Natural killer cell (primary cell): ENCODE measurements at regions not wholly inside any gene's neighbourhood (a gene's known extent, or its start where the extent isn't known, plus 50 kb on each side); places are given as distances from the start of the nearest gene placed in this dataset.

Experiments used
- ATAC-seq, 3 donors: fragments of 150-1000 bp in 2 of 3; fragments of 200-7000 bp in 1 of 3; cut with Tn5 transposase; 1 replicate in 1 of 3; 2 replicates in 2 of 3; pipeline ENCODE4 v1.10.0; 2021; ENCODE audit warnings: mild to moderate bottlenecking in 2 of 3, moderate library complexity in 2 of 3
- DNase-seq, 2 donors: peaks; one replicate each; pipeline versions ENCODE4 v3.0.0 to v3.0.0-alpha.2; 2013 to 2021; ENCODE audit warnings: mixed read lengths in 1 of 2
- H3K27ac ChIP-seq: one replicate; pipeline ENCODE4 v1.5.1; 2013; ENCODE audit warnings: mild to moderate bottlenecking, low read length
- H3K27me3 ChIP-seq: one replicate; pipeline ENCODE4 v1.6.1; 2013; ENCODE audit warnings: low read length; ENCODE audit not compliant: control insufficient read depth, insufficient read depth
- H3K36me3 ChIP-seq: one replicate; pipeline ENCODE4 v1.6.1; 2013; ENCODE audit warnings: low read length; ENCODE audit not compliant: control insufficient read depth, insufficient read depth
- H3K4me1 ChIP-seq: one replicate; pipeline ENCODE4 v1.6.1; 2013; ENCODE audit warnings: low read length; ENCODE audit not compliant: control insufficient read depth, insufficient read depth
- H3K4me3 ChIP-seq: one replicate; pipeline ENCODE4 v1.5.1; 2013; ENCODE audit warnings: low read length
- H3K9me3 ChIP-seq: one replicate; pipeline ENCODE4 v1.6.1; 2013; ENCODE audit warnings: low read length; ENCODE audit not compliant: control insufficient read depth, insufficient read depth
- H3K27ac Mint-ChIP-seq, 2 donors: one replicate each; pipeline ENCODE4 v1.8.0; 2022; ENCODE audit warnings: mild to moderate bottlenecking in 2 of 2, mixed read lengths in 2 of 2, moderate library complexity in 1 of 2
- H3K27me3 Mint-ChIP-seq, 2 donors: one replicate each; pipeline ENCODE4 v1.8.0; 2022; ENCODE audit warnings: low read depth in 2 of 2, mixed read lengths in 2 of 2
- H3K36me3 Mint-ChIP-seq: one replicate; pipeline ENCODE4 v1.8.0; 2022; ENCODE audit warnings: mixed read lengths
- H3K4me1 Mint-ChIP-seq, 2 donors: one replicate each; pipeline ENCODE4 v1.8.0; 2022; ENCODE audit warnings: mixed read lengths in 2 of 2
- H3K4me3 Mint-ChIP-seq: one replicate; pipeline ENCODE4 v1.8.0; 2022; ENCODE audit warnings: mild to moderate bottlenecking, moderate library complexity, mixed read lengths
- H3K9me3 Mint-ChIP-seq, 2 donors: one replicate each; pipeline ENCODE4 v1.8.0; 2022; ENCODE audit warnings: mixed read lengths in 2 of 2
- CTCF ChIP-seq: fragments of 200-600 bp; IDR thresholded peaks from one replicate; pipeline ENCODE4 v1.8.0; 2022; ENCODE audit warnings: antibody characterized with exemption
- WGBS: methylation state at CpG from one replicate; pipeline ENCODE4 v1.1.7; 2013; ENCODE audit warnings: missing lambda C conversion rate; ENCODE audit not compliant: insufficient coverage; 5-methylcytosine and 5-hydroxymethylcytosine counted together
- intact Hi-C: fragments of 100-400 bp; cut with micrococcal nuclease; formaldehyde crosslinking; loops from one replicate; pipeline ENCODE4 v1.14.2; 2022

GRCh38 chr5:141783005-141783946, 94.9 kb downstream of the PCDH1 start:
- no peaks in the 10 kb centered on the region for H3K27me3 ChIP-seq
- no peaks in the 10 kb centered on the region for H3K36me3 ChIP-seq
- no peak for TF ChIP-seq CTCF
- ATAC-seq (no peak), DNase-seq (no peak)
- Mint-ChIP-seq H3K9me3 (no peaks in the 10 kb centered on the region), H3K4me1 (no peaks in the 10 kb centered on the region), H3K4me3 (no peak overlapping the region), H3K27ac (no peak overlapping the region), H3K36me3 (no peaks in the 10 kb centered on the region), H3K27me3 (peaks cover 0 to 7% of the 10 kb centered on the region in 2 donors)
- H3K9me3 ChIP-seq, result no peaks in the 10 kb centered on the region
- no peak overlapping the region for H3K4me3 ChIP-seq
- H3K4me1 ChIP-seq, result no peaks in the 10 kb centered on the region
- intact Hi-C loops, result no loop called here
- no peak overlapping the region for H3K27ac ChIP-seq
- 86% methylated on average over 17 of the region's 17 CpGs for WGBS

DNA sequence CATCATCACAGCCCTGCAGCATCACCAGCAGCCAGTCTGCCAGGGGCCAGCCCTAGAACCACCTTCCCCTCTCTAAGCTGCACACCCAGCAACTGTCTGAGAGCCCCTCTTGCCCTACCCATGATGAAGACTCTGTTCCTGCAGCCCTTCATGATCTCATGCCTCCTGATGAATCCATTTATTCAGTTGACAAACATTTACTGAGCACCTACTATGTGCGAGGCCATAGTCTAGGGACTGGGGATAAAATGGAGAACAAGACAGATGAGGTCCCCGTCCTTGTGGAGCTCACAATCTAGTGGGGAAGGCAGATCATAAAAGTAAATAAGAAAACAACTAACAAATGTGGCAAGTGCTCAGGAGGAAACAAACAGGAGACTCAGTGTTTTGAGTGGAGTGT, 96.3 kb downstream of the PCDH1 start:
- ATAC-seq (no peak), DNase-seq (no peak)
- no peaks in the 10 kb centered on the region for H3K9me3 Mint-ChIP-seq
- WGBS, result 75% methylated on average over 2 of the region's 2 CpGs
- Histone ChIP-seq H3K9me3 (no peaks in the 10 kb centered on the region), H3K4me1 (no peaks in the 10 kb centered on the region), H3K27me3 (no peaks in the 10 kb centered on the region), H3K4me3 (no peak overlapping the region), H3K36me3 (no peaks in the 10 kb centered on the region), H3K27ac (no peak overlapping the region)
- H3K4me1 Mint-ChIP-seq, result no peaks in the 10 kb centered on the region
- intact Hi-C loops, result no loop called here
- H3K27ac Mint-ChIP-seq, result no peak overlapping the region
- no peak overlapping the region for H3K4me3 Mint-ChIP-seq
- peaks cover 0 to 5% of the 10 kb centered on the region in 2 donors for H3K27me3 Mint-ChIP-seq
- no peak for TF ChIP-seq CTCF
- H3K36me3 Mint-ChIP-seq, result no peaks in the 10 kb centered on the region

GRCh38 chr5:141780952-141781781, 97.0 kb downstream of the PCDH1 start:
- Histone ChIP-seq H3K27ac (no peak overlapping the region), H3K4me1 (no peaks in the 10 kb centered on the region), H3K9me3 (no peaks in the 10 kb centered on the region), H3K27me3 (no peaks in the 10 kb centered on the region), H3K36me3 (no peaks in the 10 kb centered on the region), H3K4me3 (no peak overlapping the region)
- intact Hi-C loops, result no loop called here
- Mint-ChIP-seq H3K27me3 (peaks cover 5 to 7% of the 10 kb centered on the region in 2 donors), H3K9me3 (no peaks in the 10 kb centered on the region), H3K36me3 (no peaks in the 10 kb centered on the region), H3K4me3 (no peak overlapping the region), H3K27ac (no peak overlapping the region), H3K4me1 (no peaks in the 10 kb centered on the region)
- DNase-seq (peak in 1 of 2 donors; percentile 5), ATAC-seq (no peak)
- no peak for TF ChIP-seq CTCF
- WGBS, result 85% methylated on average over 13 of the region's 13 CpGs
